Kidney tubule cell (primary cell): ENCODE measurements at regions not wholly inside any gene's neighbourhood (a gene's known extent, or its start where the extent isn't known, plus 50 kb on each side); places are given as distances from the start of the nearest gene placed in this dataset.

Source experiments
- DNase-seq: peaks from one replicate; pipeline ENCODE4 v3.0.0-alpha.2; 2018; ENCODE audit warnings: low spot score

GRCh38 chr9:13990331-13990730, 323.6 kb downstream of the NFIB start:
- DNase-seq: no peak

GRCh38 chr9:13988944-13989343, 325.0 kb downstream of the NFIB start:
- DNase-seq: no peak

GRCh38 chr9:13983607-13984006, 330.3 kb downstream of the NFIB start:
- DNase-seq: no peak

GRCh38 chr9:13979941-13980318, 334.0 kb downstream of the NFIB start:
- DNase-seq: peak; percentile 47

GRCh38 chr9:13975611-13976290, 338.2 kb downstream of the NFIB start:
- DNase-seq: peak; percentile 41

GRCh38 chr9:13974891-13975290, 339.1 kb downstream of the NFIB start:
- DNase-seq: peak; percentile 93

- peak; percentile 52 for DNase-seq
Observed at GRCh38 chr9:13971966-13972655, 341.8 kb downstream of the NFIB start.

GRCh38 chr9:13971415-13971814, 342.5 kb downstream of the NFIB start:
- no peak for DNase-seq

- no peak for DNase-seq
Observed at GRCh38 chr9:13970426-13970825, 343.5 kb downstream of the NFIB start.

GRCh38 chr9:13970018-13970417, 343.9 kb downstream of the NFIB start:
- peak; percentile 29 for DNase-seq

GRCh38 chr9:13967438-13967837, 346.5 kb downstream of the NFIB start:
- no peak for DNase-seq

GRCh38 chr9:13967011-13967410, 346.9 kb downstream of the NFIB start:
- no peak for DNase-seq

GRCh38 chr9:13963005-13963653, 350.8 kb downstream of the NFIB start:
- DNase-seq: no peak

GRCh38 chr9:13962006-13962405, 351.9 kb downstream of the NFIB start:
- DNase-seq: no peak

GRCh38 chr9:13960011-13960765, 353.8 kb downstream of the NFIB start:
- no peak for DNase-seq

- no peak for DNase-seq
Observed at GRCh38 chr9:13958672-13959071, 355.3 kb downstream of the NFIB start.

- no peak for DNase-seq
Observed at GRCh38 chr9:13957089-13957488, 356.9 kb downstream of the NFIB start.

GRCh38 chr9:13956107-13956506, 357.8 kb downstream of the NFIB start:
- no peak for DNase-seq

GRCh38 chr9:13952906-13953305, 361.0 kb downstream of the NFIB start:
- peak; percentile 40 for DNase-seq

- no peak for DNase-seq
Observed at GRCh38 chr9:13948037-13948436, 365.9 kb downstream of the NFIB start.

- DNase-seq: no peak
Observed at GRCh38 chr9:13943176-13943575, 370.8 kb downstream of the NFIB start.

GRCh38 chr9:13942695-13943094, 371.2 kb downstream of the NFIB start:
- DNase-seq: peak; percentile 97

- no peak for DNase-seq
Observed at GRCh38 chr9:13942201-13942600, 371.7 kb downstream of the NFIB start.
